HL-60 (cell line): ENCODE measurements at regions not wholly inside any gene's neighbourhood (a gene's known extent, or its start where the extent isn't known, plus 50 kb on each side); places are given as distances from the start of the nearest gene placed in this dataset.

ENCODE experiments used
- DNase-seq, 2 experiments: peaks; one replicate each; pipeline ENCODE4 v3.0.0-alpha.2; 2010 to 2020; ENCODE audit warnings: low read depth in 1 of 2, low spot score in 1 of 2
- H3K27ac ChIP-seq: fragments of 250-450 bp; sonication (Bioruptor Pico); replicated peaks from 2 replicates; pipeline ENCODE4 v1.5.1; 2020; ENCODE audit warnings: mild to moderate bottlenecking, moderate library complexity
- H3K27me3 ChIP-seq: fragments of 250-450 bp; sonication (Bioruptor Pico); 2 replicates; pipeline ENCODE4 v1.5.1; 2021; ENCODE audit warnings: mild to moderate bottlenecking, moderate library complexity; ENCODE audit not compliant: insufficient read depth, poor library complexity, severe bottlenecking
- H3K4me3 ChIP-seq: replicated peaks from 2 replicates; pipeline ENCODE4 v1.5.1; 2011; ENCODE audit warnings: mild to moderate bottlenecking, control low read depth, low read length; ENCODE audit not compliant: insufficient read depth
- GABPA ChIP-seq: IDR thresholded peaks from 2 replicates; pipeline ENCODE4 v1.6.1; 2012; ENCODE audit warnings: low read depth
- POLR2AphosphoS5 ChIP-seq: IDR thresholded peaks from 2 replicates; pipeline ENCODE4 v1.6.1; 2012; ENCODE audit warnings: low read depth
- SPI1 ChIP-seq: IDR thresholded peaks from 2 replicates; pipeline ENCODE4 v1.6.1; 2012; ENCODE audit warnings: low read depth, mild to moderate bottlenecking, borderline replicate concordance
- TF ChIP-seq, protein P1 (sequence below): IDR thresholded peaks from 2 replicates; pipeline ENCODE4 v1.6.1; 2012; ENCODE audit warnings: low read depth; ENCODE audit not compliant: insufficient replicate concordance
- TF ChIP-seq, protein P2 (sequence below): IDR thresholded peaks from one replicate; pipeline ENCODE4 v1.5.1; 2011; ENCODE audit warnings: low read length, control low read depth, inconsistent platforms; ENCODE audit not compliant: insufficient read depth

DNA sequence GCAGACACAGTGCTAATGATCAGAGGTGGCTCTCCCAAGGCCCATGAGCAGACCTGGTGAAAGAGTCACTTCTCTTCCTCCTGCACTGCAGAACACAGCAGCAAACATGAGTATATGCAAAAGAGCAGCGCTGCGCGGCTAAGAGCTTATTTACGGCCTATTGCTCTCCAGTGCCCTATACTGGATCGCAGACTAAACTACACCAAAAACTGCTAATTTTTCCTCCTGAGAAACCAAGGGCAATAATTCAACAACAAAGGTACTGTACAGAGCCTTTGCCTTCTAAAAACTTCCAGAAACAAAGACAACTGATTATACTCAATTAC, 702.5 kb downstream of the ARAP2 start:
- H3K27me3 ChIP-seq: no peaks in the 10 kb centered on the region
- TF ChIP-seq GABPA (no peak), SPI1 (no peak), POLR2AphosphoS5 (no peak)
- TF ChIP-seq, protein P1, sequence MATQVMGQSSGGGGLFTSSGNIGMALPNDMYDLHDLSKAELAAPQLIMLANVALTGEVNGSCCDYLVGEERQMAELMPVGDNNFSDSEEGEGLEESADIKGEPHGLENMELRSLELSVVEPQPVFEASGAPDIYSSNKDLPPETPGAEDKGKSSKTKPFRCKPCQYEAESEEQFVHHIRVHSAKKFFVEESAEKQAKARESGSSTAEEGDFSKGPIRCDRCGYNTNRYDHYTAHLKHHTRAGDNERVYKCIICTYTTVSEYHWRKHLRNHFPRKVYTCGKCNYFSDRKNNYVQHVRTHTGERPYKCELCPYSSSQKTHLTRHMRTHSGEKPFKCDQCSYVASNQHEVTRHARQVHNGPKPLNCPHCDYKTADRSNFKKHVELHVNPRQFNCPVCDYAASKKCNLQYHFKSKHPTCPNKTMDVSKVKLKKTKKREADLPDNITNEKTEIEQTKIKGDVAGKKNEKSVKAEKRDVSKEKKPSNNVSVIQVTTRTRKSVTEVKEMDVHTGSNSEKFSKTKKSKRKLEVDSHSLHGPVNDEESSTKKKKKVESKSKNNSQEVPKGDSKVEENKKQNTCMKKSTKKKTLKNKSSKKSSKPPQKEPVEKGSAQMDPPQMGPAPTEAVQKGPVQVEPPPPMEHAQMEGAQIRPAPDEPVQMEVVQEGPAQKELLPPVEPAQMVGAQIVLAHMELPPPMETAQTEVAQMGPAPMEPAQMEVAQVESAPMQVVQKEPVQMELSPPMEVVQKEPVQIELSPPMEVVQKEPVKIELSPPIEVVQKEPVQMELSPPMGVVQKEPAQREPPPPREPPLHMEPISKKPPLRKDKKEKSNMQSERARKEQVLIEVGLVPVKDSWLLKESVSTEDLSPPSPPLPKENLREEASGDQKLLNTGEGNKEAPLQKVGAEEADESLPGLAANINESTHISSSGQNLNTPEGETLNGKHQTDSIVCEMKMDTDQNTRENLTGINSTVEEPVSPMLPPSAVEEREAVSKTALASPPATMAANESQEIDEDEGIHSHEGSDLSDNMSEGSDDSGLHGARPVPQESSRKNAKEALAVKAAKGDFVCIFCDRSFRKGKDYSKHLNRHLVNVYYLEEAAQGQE: no peak
- TF ChIP-seq, protein P2, sequence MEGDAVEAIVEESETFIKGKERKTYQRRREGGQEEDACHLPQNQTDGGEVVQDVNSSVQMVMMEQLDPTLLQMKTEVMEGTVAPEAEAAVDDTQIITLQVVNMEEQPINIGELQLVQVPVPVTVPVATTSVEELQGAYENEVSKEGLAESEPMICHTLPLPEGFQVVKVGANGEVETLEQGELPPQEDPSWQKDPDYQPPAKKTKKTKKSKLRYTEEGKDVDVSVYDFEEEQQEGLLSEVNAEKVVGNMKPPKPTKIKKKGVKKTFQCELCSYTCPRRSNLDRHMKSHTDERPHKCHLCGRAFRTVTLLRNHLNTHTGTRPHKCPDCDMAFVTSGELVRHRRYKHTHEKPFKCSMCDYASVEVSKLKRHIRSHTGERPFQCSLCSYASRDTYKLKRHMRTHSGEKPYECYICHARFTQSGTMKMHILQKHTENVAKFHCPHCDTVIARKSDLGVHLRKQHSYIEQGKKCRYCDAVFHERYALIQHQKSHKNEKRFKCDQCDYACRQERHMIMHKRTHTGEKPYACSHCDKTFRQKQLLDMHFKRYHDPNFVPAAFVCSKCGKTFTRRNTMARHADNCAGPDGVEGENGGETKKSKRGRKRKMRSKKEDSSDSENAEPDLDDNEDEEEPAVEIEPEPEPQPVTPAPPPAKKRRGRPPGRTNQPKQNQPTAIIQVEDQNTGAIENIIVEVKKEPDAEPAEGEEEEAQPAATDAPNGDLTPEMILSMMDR: no peak
- H3K27ac ChIP-seq: no peak overlapping the region
- H3K4me3 ChIP-seq: no peak overlapping the region
- no peak for DNase-seq

DNA sequence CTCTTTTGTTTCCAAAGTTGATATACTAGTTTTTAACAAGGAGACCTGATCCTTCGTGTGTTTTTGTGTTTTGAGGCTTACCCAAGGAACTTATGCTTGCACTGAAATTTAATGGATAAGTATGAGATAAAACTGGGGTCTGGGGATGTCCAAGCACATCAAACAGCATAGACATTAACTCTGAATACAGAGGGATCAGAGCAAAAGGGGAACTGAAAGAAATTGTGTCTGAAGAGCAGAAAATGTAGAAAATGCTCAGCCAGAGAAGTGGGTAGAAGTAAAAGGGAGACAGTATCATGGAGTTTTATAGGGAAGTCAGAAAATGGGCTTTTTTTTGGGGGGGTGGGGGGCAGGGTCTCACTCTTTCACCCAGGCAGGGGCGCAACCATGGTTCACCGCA, 695.4 kb downstream of the ARAP2 start:
- no peak for DNase-seq
- H3K27ac ChIP-seq: no peak overlapping the region
- TF ChIP-seq, protein P1: no peak
- TF ChIP-seq POLR2AphosphoS5 (no peak), GABPA (no peak), SPI1 (no peak)
- TF ChIP-seq, protein P2: no peak
- no peak overlapping the region for H3K4me3 ChIP-seq
- H3K27me3 ChIP-seq: no peaks in the 10 kb centered on the region

DNA sequence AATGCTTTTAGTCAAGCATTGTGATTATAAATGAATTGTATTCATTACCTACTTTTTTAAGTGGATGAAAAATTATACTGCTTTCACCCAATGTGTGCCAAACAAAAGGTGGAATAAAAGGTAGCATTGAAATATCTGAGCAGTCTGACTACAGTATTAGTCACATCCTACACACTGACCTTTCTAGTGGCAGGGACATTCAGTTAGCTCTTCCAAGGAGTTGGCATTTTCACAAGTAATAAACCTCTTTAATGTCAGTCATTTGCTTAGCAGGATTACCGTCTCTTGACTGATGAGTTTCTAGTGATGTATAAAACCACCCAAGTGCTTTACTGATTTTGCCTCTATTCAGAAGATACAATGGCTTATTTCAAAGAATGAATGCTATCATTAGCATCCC, 687.9 kb downstream of the ARAP2 start:
- TF ChIP-seq, protein P1: no peak
- no peak for TF ChIP-seq SPI1
- TF ChIP-seq, protein P2: no peak
- TF ChIP-seq POLR2AphosphoS5: no peak
- no peak for TF ChIP-seq GABPA
- Histone ChIP-seq H3K27me3 (no peaks in the 10 kb centered on the region), H3K4me3 (no peak overlapping the region), H3K27ac (no peak overlapping the region)
- no peak for DNase-seq
